ENCODE measurements at regions not wholly inside any gene's neighbourhood (a gene's known extent, or its start where the extent isn't known, plus 50 kb on each side); places are given as distances from the start of the nearest gene placed in this dataset.

- no peak for TF ChIP-seq CTCF (optimal IDR thresholded peaks at IDR 0.05 in 1 of 3, IDR thresholded peaks at IDR 0.05 in 1 of 3, conservative IDR thresholded peaks at IDR 0.05 in 1 of 3; ENCODE audit: extremely low read depth in 1 of 3, insufficient read depth in 2 of 3, low read length in 3 of 3)
- no peak for TF ChIP-seq EZH2 (IDR thresholded peaks at IDR 0.05; ENCODE audit: low read length)
Measured at GRCh38 chr18:28606686-28607085, 429.8 kb upstream of the CDH2 start.

Data from keratinocyte (primary cell).